Thoracic aorta (tissue), 2 donors: ENCODE measurements at regions not wholly inside any gene's neighbourhood (a gene's known extent, or its start where the extent isn't known, plus 50 kb on each side); places are given as distances from the start of the nearest gene placed in this dataset.

Source experiments
- ATAC-seq: fragments of 150-250 bp; one replicate; pipeline ENCODE4 v1.8.0; 2017; ENCODE audit warnings: low read depth; ENCODE audit not compliant: insufficient number of reproducible peaks, low FRiP score
- DNase-seq: peaks from one replicate; pipeline ENCODE4 v3.0.0-alpha.2; 2020; ENCODE audit warnings: low spot score
- H3K27ac ChIP-seq, 2 donors: fragments of 200-600 bp; sonication (generic); 1 replicate in 1 of 2; 2 replicates in 1 of 2; pipeline ENCODE4 v1.5.1; 2016; ENCODE audit warnings: mild to moderate bottlenecking in 2 of 2, moderate library complexity in 2 of 2
- H3K27me3 ChIP-seq: fragments of 200-600 bp; sonication (generic); replicated peaks from 2 replicates; pipeline ENCODE4 v1.6.0; 2016; ENCODE audit warnings: mild to moderate bottlenecking; ENCODE audit not compliant: insufficient read depth
- H3K36me3 ChIP-seq: fragments of 200-600 bp; sonication (generic); one replicate; pipeline ENCODE4 v1.5.1; 2016
- H3K4me1 ChIP-seq, 2 donors: fragments of 200-600 bp; sonication (generic); 1 replicate in 1 of 2; 2 replicates in 1 of 2; pipeline versions ENCODE4 v1.5.1 to v1.6.0; 2016; ENCODE audit warnings: low read depth in 2 of 2, mild to moderate bottlenecking in 1 of 2; ENCODE audit not compliant: control insufficient read depth in 1 of 2
- H3K4me3 ChIP-seq: fragments of 200-600 bp; sonication (generic); 2 replicates; pipeline ENCODE4 v1.5.1; 2016; ENCODE audit warnings: mild to moderate bottlenecking
- H3K9me3 ChIP-seq: fragments of 200-600 bp; sonication (generic); 2 replicates; pipeline ENCODE4 v1.5.1; 2016
- TF ChIP-seq, protein P1 (sequence below): fragments of 200-600 bp; sonication (generic); IDR thresholded peaks from one replicate; pipeline ENCODE4 v1.5.1; 2019; ENCODE audit warnings: antibody characterized with exemption

DNA sequence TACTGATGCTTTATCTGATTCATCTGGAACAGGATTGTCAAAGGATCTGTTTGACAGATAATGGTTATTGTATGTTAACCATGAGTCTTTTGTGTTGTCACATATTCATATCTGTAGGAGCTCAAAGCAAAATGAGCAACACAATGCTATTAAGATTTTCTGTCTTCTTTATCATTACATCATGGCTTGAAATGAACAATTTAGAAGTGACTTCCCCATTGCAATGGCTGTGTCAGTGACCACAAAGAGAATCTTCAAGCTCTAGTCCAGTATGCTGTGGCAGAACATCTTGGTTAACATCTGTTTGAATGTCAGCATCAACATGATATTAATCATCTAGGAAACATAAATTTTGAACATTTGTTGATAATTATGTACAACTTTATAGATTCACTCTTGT lies 1148.5 kb downstream of the PLA2G4A start:
- TF ChIP-seq, protein P1, sequence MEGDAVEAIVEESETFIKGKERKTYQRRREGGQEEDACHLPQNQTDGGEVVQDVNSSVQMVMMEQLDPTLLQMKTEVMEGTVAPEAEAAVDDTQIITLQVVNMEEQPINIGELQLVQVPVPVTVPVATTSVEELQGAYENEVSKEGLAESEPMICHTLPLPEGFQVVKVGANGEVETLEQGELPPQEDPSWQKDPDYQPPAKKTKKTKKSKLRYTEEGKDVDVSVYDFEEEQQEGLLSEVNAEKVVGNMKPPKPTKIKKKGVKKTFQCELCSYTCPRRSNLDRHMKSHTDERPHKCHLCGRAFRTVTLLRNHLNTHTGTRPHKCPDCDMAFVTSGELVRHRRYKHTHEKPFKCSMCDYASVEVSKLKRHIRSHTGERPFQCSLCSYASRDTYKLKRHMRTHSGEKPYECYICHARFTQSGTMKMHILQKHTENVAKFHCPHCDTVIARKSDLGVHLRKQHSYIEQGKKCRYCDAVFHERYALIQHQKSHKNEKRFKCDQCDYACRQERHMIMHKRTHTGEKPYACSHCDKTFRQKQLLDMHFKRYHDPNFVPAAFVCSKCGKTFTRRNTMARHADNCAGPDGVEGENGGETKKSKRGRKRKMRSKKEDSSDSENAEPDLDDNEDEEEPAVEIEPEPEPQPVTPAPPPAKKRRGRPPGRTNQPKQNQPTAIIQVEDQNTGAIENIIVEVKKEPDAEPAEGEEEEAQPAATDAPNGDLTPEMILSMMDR, result no peak
- no peaks in the 10 kb centered on the region for H3K36me3 ChIP-seq
- DNase-seq, result no peak
- H3K27me3 ChIP-seq, result no peaks in the 10 kb centered on the region
- H3K9me3 ChIP-seq, result no peaks in the 10 kb centered on the region
- ATAC-seq, result no peak
- H3K4me1 ChIP-seq, result no peaks in the 10 kb centered on the region
- H3K4me3 ChIP-seq, result no peak overlapping the region
- no peak overlapping the region for H3K27ac ChIP-seq

DNA sequence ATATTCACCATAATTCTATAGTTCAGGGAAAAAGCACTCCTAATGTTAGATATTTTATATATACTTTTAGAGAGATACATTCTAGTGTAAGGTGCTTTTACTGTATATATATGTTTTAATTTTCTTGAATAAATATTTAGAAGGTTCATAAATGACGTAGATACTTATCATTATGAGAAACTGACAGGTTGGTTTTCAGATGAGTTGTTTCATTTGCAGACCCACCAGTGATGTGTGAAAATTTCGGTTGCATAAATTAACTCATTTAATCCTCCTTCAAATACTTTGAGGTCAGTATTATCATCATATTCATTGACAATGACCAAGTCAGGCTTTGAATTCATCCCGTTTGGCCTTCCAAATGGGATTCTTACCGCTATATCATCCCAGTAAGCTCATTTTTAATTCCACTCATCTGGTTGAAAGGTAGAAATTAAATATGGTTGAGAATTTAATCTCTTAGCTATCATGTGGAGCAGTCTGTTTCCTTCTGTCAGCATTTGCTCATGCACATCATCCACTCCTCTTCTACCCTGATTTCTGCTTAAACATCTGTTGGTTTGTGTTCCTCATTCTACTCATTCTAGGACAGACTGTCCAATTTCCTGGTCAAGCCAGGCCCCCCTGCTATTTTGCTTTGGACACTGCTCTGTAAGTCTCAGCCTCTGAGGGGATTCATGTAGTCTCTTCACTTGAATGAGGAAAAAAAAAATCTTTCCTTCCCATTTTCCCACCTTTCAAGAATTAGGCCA lies 1156.6 kb downstream of the PLA2G4A start:
- ATAC-seq (no peak), DNase-seq (no peak)
- Histone ChIP-seq H3K36me3 (no peaks in the 10 kb centered on the region), H3K27me3 (no peaks in the 10 kb centered on the region), H3K27ac (no peak overlapping the region), H3K4me3 (no peak overlapping the region), H3K4me1 (no peaks in the 10 kb centered on the region), H3K9me3 (no peaks in the 10 kb centered on the region)
- TF ChIP-seq, protein P1, result no peak

DNA sequence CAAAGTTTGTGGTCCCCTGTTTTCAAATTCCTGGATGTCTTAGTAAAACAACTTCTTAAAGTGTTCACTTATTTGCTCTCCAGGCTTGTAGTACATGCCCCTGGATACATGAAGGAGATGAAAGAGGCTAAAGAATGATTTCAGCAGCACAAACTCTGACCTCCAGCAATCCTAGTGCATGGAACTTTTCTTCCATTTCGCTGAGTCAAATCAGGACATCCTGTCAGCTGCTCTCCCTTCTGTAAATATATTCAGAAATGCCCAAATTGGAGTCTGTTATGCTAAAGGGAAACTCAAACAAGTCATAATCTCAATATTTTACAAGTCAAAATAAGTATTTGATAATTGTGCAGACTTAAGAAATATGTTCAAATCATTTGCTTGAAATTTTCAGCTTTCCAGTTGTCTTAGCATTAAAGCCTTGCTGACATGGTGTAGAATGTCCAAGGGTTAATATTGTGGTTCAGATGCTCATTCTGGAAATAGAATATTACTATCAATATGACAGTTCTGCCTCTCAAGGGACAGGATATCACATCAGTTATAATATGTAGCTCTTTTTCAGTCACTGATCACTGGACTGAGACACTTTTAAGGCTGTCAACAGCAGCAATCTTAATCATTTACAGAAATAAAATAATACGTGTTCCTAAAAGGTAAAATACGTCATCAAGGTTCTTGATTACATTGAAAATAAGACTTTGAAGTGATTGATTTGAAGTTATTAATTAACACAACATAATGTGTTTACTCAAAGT lies 1157.3 kb downstream of the PLA2G4A start:
- Histone ChIP-seq H3K4me3 (no peak overlapping the region), H3K36me3 (no peaks in the 10 kb centered on the region), H3K4me1 (no peaks in the 10 kb centered on the region), H3K9me3 (no peaks in the 10 kb centered on the region), H3K27ac (no peak overlapping the region), H3K27me3 (no peaks in the 10 kb centered on the region)
- DNase-seq (no peak), ATAC-seq (no peak)
- TF ChIP-seq, protein P1, result no peak

DNA sequence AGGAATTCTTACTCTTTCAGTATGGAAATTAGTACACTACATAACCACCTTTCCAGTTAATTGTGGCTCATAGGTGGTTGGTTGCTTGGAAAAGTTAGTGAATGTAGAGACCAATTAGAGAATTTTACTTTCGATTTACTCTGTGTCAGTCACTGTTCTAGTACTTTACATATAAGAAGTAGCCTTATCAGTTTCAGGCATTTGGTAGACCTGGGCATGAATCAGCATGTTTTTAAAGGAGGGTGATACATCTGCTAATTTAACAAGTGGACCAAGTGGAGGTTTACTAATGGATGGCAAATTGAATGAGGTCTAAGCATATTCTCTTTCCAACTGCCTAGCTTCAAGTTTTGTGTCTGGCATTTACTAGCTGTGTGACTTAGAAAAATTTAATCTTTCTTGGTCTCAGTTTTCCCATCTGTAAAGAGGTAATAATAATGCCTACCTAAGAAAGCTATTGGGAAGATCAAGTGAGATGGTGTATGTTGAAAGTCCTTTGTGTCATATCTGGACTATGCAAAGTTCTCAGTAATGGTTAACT lies 1158.6 kb downstream of the PLA2G4A start:
- no peak overlapping the region for H3K27ac ChIP-seq
- H3K9me3 ChIP-seq, result no peaks in the 10 kb centered on the region
- DNase-seq, result no peak
- TF ChIP-seq, protein P1, result no peak
- H3K27me3 ChIP-seq, result no peaks in the 10 kb centered on the region
- H3K4me3 ChIP-seq, result no peak overlapping the region
- H3K36me3 ChIP-seq, result no peaks in the 10 kb centered on the region
- no peaks in the 10 kb centered on the region for H3K4me1 ChIP-seq
- no peak for ATAC-seq

DNA sequence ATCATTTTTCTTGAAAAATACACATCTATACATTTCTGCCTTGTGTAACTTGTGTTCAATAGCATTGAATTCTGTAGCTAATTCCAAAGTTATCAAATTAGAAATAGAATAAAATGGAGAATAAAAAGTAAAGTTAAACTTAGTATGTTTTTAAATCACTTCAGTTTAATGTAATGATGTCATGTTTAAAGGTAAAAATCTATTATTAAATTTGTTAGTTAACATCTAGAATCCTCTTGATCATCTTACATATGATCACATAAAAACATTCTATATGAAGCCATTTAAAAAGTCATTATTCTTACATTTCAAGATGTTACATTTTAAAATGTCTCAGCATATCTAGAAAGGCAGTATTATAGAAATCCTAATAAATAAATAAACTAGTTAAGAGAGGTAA lies 1163.2 kb downstream of the PLA2G4A start:
- H3K4me3 ChIP-seq, result no peak overlapping the region
- H3K36me3 ChIP-seq, result no peaks in the 10 kb centered on the region
- no peaks in the 10 kb centered on the region for H3K4me1 ChIP-seq
- no peaks in the 10 kb centered on the region for H3K27me3 ChIP-seq
- TF ChIP-seq, protein P1, result no peak
- ATAC-seq, result no peak
- no peak for DNase-seq
- no peaks in the 10 kb centered on the region for H3K9me3 ChIP-seq
- no peak overlapping the region for H3K27ac ChIP-seq
